H7 (cell line): ENCODE measurements at regions not wholly inside any gene's neighbourhood (a gene's known extent, or its start where the extent isn't known, plus 50 kb on each side); places are given as distances from the start of the nearest gene placed in this dataset.

ENCODE experiments used
- DNase-seq: peaks from one replicate; pipeline ENCODE4 v3.0.0; 2012
- H3K27me3 ChIP-seq: 2 replicates; pipeline ENCODE4 v1.6.0; 2011; ENCODE audit warnings: mild to moderate bottlenecking, low read length; ENCODE audit not compliant: control insufficient read depth, insufficient read depth
- H3K36me3 ChIP-seq: replicated peaks from 2 replicates; pipeline ENCODE4 v1.5.1; 2011; ENCODE audit warnings: low read length; ENCODE audit not compliant: control insufficient read depth, insufficient read depth
- H3K4me3 ChIP-seq: 2 replicates; pipeline ENCODE4 v1.5.1; 2011; ENCODE audit warnings: low read depth, mild to moderate bottlenecking, control low read depth, low read length, moderate library complexity; ENCODE audit not compliant: insufficient read depth

GRCh38 chr3:178174201-178174915 lies 361.9 kb upstream of the KCNMB2 start:
- no peaks in the 10 kb centered on the region for H3K27me3 ChIP-seq
- no peak overlapping the region for H3K4me3 ChIP-seq
- DNase-seq, result no peak
- no peaks in the 10 kb centered on the region for H3K36me3 ChIP-seq

GRCh38 chr3:178181088-178181487 lies 355.1 kb upstream of the KCNMB2 start:
- DNase-seq, result no peak
- H3K27me3 ChIP-seq, result no peaks in the 10 kb centered on the region

GRCh38 chr3:178181784-178182183 lies 354.5 kb upstream of the KCNMB2 start:
- H3K27me3 ChIP-seq, result no peaks in the 10 kb centered on the region
- no peak overlapping the region for H3K4me3 ChIP-seq
- DNase-seq, result no peak
- H3K36me3 ChIP-seq, result no peaks in the 10 kb centered on the region

More at GRCh38 chr3:178181088-178181487, 355.1 kb upstream of the KCNMB2 start:
- Histone ChIP-seq H3K4me3 (no peak overlapping the region), H3K36me3 (no peaks in the 10 kb centered on the region)

GRCh38 chr3:178182337-178182779 lies 353.9 kb upstream of the KCNMB2 start:
- H3K4me3 ChIP-seq, result no peak overlapping the region
- no peaks in the 10 kb centered on the region for H3K27me3 ChIP-seq
- no peaks in the 10 kb centered on the region for H3K36me3 ChIP-seq
- no peak for DNase-seq

GRCh38 chr3:178184833-178185232 lies 351.4 kb upstream of the KCNMB2 start:
- Histone ChIP-seq H3K27me3 (no peaks in the 10 kb centered on the region), H3K36me3 (no peaks in the 10 kb centered on the region), H3K4me3 (no peak overlapping the region)
- DNase-seq, result no peak

- no peak overlapping the region for H3K4me3 ChIP-seq
- no peaks in the 10 kb centered on the region for H3K36me3 ChIP-seq
- DNase-seq, result no peak
- H3K27me3 ChIP-seq, result no peaks in the 10 kb centered on the region
These were observed 349.6 kb upstream of the KCNMB2 start for GRCh38 chr3:178186666-178187065.

GRCh38 chr3:178189854-178190253 lies 346.4 kb upstream of the KCNMB2 start:
- no peaks in the 10 kb centered on the region for H3K36me3 ChIP-seq
- H3K27me3 ChIP-seq, result no peaks in the 10 kb centered on the region
- H3K4me3 ChIP-seq, result no peak overlapping the region
- no peak for DNase-seq

GRCh38 chr3:178193846-178194245 lies 342.4 kb upstream of the KCNMB2 start:
- no peaks in the 10 kb centered on the region for H3K27me3 ChIP-seq

GRCh38 chr3:178194539-178194938 lies 341.7 kb upstream of the KCNMB2 start:
- Histone ChIP-seq H3K36me3 (no peaks in the 10 kb centered on the region), H3K27me3 (no peaks in the 10 kb centered on the region), H3K4me3 (no peak overlapping the region)
- no peak for DNase-seq

More at GRCh38 chr3:178193846-178194245, 342.4 kb upstream of the KCNMB2 start:
- Histone ChIP-seq H3K4me3 (no peak overlapping the region), H3K36me3 (no peaks in the 10 kb centered on the region)
- no peak for DNase-seq

GRCh38 chr3:178195824-178196223 lies 340.4 kb upstream of the KCNMB2 start:
- H3K36me3 ChIP-seq, result no peaks in the 10 kb centered on the region
- no peak overlapping the region for H3K4me3 ChIP-seq
- no peaks in the 10 kb centered on the region for H3K27me3 ChIP-seq
- no peak for DNase-seq

GRCh38 chr3:178198329-178198728 lies 337.9 kb upstream of the KCNMB2 start:
- H3K4me3 ChIP-seq, result no peak overlapping the region
- DNase-seq, result no peak
- H3K27me3 ChIP-seq, result no peaks in the 10 kb centered on the region
- H3K36me3 ChIP-seq, result no peaks in the 10 kb centered on the region

- H3K36me3 ChIP-seq, result no peaks in the 10 kb centered on the region
- DNase-seq, result no peak
- no peaks in the 10 kb centered on the region for H3K27me3 ChIP-seq
- no peak overlapping the region for H3K4me3 ChIP-seq
These were observed 335.9 kb upstream of the KCNMB2 start for GRCh38 chr3:178200316-178200715.

- DNase-seq, result no peak
- no peaks in the 10 kb centered on the region for H3K36me3 ChIP-seq
- H3K27me3 ChIP-seq, result no peaks in the 10 kb centered on the region
- H3K4me3 ChIP-seq, result no peak overlapping the region
These were observed 334.5 kb upstream of the KCNMB2 start for GRCh38 chr3:178201714-178202113.

GRCh38 chr3:178202194-178202593 lies 334.0 kb upstream of the KCNMB2 start:
- Histone ChIP-seq H3K4me3 (no peak overlapping the region), H3K36me3 (no peaks in the 10 kb centered on the region), H3K27me3 (no peaks in the 10 kb centered on the region)
- DNase-seq, result no peak

- Histone ChIP-seq H3K27me3 (no peaks in the 10 kb centered on the region), H3K36me3 (no peaks in the 10 kb centered on the region), H3K4me3 (no peak overlapping the region)
- DNase-seq, result no peak
These were observed 333.1 kb upstream of the KCNMB2 start for GRCh38 chr3:178203165-178203564.

- DNase-seq, result no peak
- Histone ChIP-seq H3K4me3 (no peak overlapping the region), H3K27me3 (no peaks in the 10 kb centered on the region), H3K36me3 (no peaks in the 10 kb centered on the region)
These were observed 332.6 kb upstream of the KCNMB2 start for GRCh38 chr3:178203650-178204049.
